ENCODE measurements at regions not wholly inside any gene's neighbourhood (a gene's known extent, or its start where the extent isn't known, plus 50 kb on each side); places are given as distances from the start of the nearest gene placed in this dataset.
A peak's percentile ranks its signal among the peaks of the same experiment; 100 is the strongest.

- H3K4me3 ChIP-seq (ENCODE audit: low read depth, low read length): no peak overlapping the region
- ChIA-PET CTCF (no interaction called here), POLR2A (no interaction called here)
- DNase-seq (ENCODE audit: low read depth, low spot score): no peak
- TF ChIP-seq CTCF (IDR thresholded peaks at IDR 0.05; ENCODE audit: low read depth, low read length): no peak
- peaks cover 22% of the 10 kb centered on the region; the same call in 1 of the 2 replicates for H3K9me3 ChIP-seq (ENCODE audit: control insufficient read depth, insufficient read depth, low read length)
- no peaks in the 10 kb centered on the region for H3K27me3 ChIP-seq (ENCODE audit: control insufficient read depth, insufficient read depth, low read length)
- no peak overlapping the region for H3K27ac ChIP-seq (ENCODE audit: low read depth, low read length)
These were observed 1906.3 kb downstream of the TP53TG3F start for GRCh38 chr16:35365675-35366074.

GRCh38 chr16:35370617-35371016 lies 1911.2 kb downstream of the TP53TG3F start:
- DNase-seq (ENCODE audit: low read depth, low spot score): no peak
- H3K27me3 ChIP-seq (ENCODE audit: control insufficient read depth, insufficient read depth, low read length): no peaks in the 10 kb centered on the region
- H3K27ac ChIP-seq (ENCODE audit: low read depth, low read length): no peak overlapping the region
- ChIA-PET CTCF (no interaction called here), POLR2A (no interaction called here)
- H3K4me3 ChIP-seq (ENCODE audit: low read depth, low read length): no peak overlapping the region
- H3K9me3 ChIP-seq (ENCODE audit: control insufficient read depth, insufficient read depth, low read length): peaks cover 14% of the 10 kb centered on the region; the same call in 1 of the 2 replicates
- no peak for TF ChIP-seq CTCF (IDR thresholded peaks at IDR 0.05; ENCODE audit: low read depth, low read length)

- Histone ChIP-seq H3K27ac (ENCODE audit: low read depth, low read length) (no peak overlapping the region), H3K9me3 (ENCODE audit: control insufficient read depth, insufficient read depth, low read length) (no peaks in the 10 kb centered on the region), H3K27me3 (ENCODE audit: control insufficient read depth, insufficient read depth, low read length) (no peaks in the 10 kb centered on the region), H3K4me3 (ENCODE audit: low read depth, low read length) (no peak overlapping the region)
- ChIA-PET CTCF (no interaction called here), POLR2A (no interaction called here)
- TF ChIP-seq CTCF (IDR thresholded peaks at IDR 0.05; ENCODE audit: low read depth, low read length): no peak
- DNase-seq (ENCODE audit: low read depth, low spot score): no peak
These were observed 1917.7 kb downstream of the TP53TG3F start for GRCh38 chr16:35377142-35377541.

GRCh38 chr16:35386619-35387018 lies 1927.2 kb downstream of the TP53TG3F start:
- Histone ChIP-seq H3K9me3 (ENCODE audit: control insufficient read depth, insufficient read depth, low read length) (peaks cover 12% of the 10 kb centered on the region; the same call in 1 of the 2 replicates), H3K4me3 (ENCODE audit: low read depth, low read length) (no peak overlapping the region), H3K27me3 (ENCODE audit: control insufficient read depth, insufficient read depth, low read length) (no peaks in the 10 kb centered on the region), H3K27ac (ENCODE audit: low read depth, low read length) (no peak overlapping the region)
- ChIA-PET POLR2A (no interaction called here), CTCF (no interaction called here)
- no peak for TF ChIP-seq CTCF (IDR thresholded peaks at IDR 0.05; ENCODE audit: low read depth, low read length)
- no peak for DNase-seq (ENCODE audit: low read depth, low spot score)

GRCh38 chr16:35391328-35391727 lies 1931.9 kb downstream of the TP53TG3F start:
- Histone ChIP-seq H3K9me3 (ENCODE audit: control insufficient read depth, insufficient read depth, low read length) (peaks cover 41% of the 10 kb centered on the region), H3K27me3 (ENCODE audit: control insufficient read depth, insufficient read depth, low read length) (no peaks in the 10 kb centered on the region), H3K27ac (ENCODE audit: low read depth, low read length) (no peak overlapping the region), H3K4me3 (ENCODE audit: low read depth, low read length) (no peak overlapping the region)
- no peak for DNase-seq (ENCODE audit: low read depth, low spot score)
- POLR2A ChIA-PET: no interaction called here
- peak; percentile 23; the same call in 1 of the 2 replicates for TF ChIP-seq CTCF (IDR thresholded peaks at IDR 0.05; ENCODE audit: low read depth, low read length)
- CTCF ChIA-PET: no interaction called here
